NCI-H2081 (cell line): ENCODE measurements at regions not wholly inside any gene's neighbourhood (a gene's known extent, or its start where the extent isn't known, plus 50 kb on each side); places are given as distances from the start of the nearest gene placed in this dataset.
"Not testable (repeated sequence)": the region's sequence is repeated elsewhere in the genome, so short reads cannot be mapped to it uniquely, and the experiment has no call there.

Source experiments
- DNase-seq, 2 experiments: peaks; one replicate each; lab custom pipeline; 2025; lab: John Stamatoyannopoulos, UW

DNA sequence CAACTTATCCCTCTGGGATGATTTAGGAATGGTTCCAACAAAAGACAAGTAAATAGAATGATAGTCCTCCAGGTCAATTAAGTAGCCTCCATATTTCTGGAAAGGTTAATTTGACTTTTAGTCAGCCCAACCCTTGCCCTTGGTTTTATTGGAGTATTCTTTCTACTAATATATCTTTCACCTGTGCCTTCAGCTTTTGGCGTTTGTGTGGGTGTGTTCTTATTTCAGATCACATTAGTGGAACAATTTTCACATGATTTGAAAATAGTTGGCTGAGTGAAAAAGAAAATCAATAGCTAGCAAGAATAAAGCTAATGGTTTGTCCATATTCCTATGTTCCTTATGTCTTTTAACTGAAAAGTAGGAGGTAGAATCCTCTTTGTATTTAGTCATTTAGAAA is 239.6 kb upstream of the SGK1 start:
- DNase-seq = no peak

DNA sequence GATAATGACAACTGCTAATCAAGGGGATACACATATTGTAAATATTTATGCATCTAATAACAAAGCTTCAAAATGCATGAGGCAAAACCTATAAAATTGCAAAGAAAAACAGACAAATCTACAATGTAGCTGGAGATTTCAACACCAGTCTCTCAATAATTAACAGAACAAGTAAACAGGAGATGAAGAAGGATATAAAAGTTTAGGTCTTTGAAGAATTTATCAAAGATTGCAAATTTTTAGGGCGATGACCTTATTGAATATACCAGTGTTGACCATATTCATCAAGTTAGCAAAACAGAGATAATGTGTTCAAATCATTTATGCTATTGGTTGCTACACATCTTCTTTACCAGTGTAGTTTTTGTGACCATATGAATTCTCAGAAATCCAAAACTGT is 237.8 kb upstream of the SGK1 start:
- no peak for DNase-seq

DNA sequence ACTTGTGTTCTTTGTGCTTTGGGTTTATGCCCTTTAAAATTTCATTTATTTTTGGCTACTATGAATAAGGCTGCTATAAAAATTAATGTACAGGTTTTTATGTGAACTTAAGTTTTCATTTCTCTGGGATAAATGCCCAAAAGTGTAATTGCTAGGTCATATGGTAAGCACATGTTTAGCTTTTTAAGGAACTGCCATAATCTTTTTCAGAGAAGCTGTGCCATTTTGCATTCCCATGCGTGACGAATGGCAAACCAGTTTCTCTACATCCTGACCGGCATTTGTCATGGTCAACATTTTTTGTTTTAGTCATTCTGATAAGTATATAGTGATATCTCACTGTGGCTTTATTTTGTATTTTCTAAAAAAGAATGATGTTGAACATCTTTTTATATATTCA is 236.0 kb upstream of the SGK1 start:
- no peak for DNase-seq

DNA sequence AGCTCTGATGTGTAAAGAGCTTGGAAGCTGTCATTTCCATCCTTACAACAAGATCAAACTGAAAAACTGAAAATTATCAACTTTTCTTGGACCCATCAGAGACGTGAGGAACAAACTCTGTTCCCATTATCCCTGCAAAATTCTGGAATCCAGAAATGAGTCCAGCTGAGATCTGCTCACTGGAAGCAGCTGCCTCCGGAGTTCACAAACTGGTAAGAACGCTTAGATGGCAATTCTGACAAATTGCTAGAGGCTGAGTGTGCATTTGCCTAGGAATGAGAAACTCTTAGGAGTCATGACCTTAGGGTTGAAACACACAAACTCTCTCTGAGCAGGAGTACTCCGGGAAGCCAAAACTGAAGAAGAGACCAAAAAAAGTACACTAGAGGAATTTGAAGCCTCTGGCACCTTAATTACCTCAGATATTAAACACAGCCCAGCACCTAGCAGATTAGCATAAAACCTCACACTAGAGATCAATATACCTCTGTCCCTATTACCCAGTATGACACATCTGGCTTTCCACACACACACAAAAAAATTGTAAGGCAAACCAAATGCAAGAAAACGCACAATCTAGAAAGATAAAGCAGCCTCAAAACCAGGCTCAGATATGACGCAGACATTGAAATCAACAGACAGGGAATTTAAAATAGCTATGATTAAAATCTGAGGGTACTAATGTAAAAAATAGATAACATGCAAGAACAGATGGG is 233.5 kb upstream of the SGK1 start:
- DNase-seq = no peak

DNA sequence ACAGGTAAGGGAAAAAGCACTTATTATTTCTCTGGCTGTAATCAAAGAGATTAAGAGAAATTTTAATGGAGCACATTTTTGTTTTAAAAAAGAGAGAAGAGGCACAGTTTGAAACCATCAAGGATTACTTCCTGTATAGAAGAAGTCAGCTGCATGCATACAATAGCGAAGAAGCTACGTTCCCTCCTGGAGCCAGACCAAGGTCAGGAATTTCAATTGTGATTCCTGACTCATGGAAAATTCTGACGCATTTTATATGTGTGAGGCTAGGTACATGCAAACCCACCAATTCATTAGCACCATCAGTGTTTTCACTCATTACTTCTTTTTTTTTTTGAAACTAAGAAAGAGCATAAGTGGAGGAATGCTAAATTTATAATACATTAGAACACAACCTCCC is 232.7 kb upstream of the SGK1 start:
- no peak for DNase-seq

- no peak for DNase-seq
Measured at GRCh38 chr6:134549854-134550253, 231.9 kb upstream of the SGK1 start.

- DNase-seq = no peak
Measured at GRCh38 chr6:134546962-134547645, 229.2 kb upstream of the SGK1 start.

- no peak for DNase-seq
Measured at GRCh38 chr6:134544737-134545136, 226.8 kb upstream of the SGK1 start.

DNA sequence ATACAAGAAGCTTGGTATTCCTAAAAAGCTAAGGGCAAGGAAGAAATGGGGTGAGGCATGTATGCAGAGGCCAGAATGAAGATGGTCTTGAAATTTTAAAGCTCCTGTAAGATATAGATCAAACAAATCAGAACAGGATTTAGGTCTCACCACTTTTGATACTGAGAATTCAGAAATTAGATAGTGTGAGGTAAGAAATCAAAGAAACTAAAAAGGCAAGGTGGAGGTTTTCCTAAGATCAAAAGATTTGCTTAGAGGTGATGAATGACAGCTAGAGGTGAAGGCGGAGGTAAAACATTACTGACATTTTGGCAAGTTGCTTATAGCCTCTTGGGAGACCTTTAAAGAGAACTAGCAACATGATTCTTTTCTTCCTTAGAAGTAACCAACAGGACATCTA is 225.2 kb upstream of the SGK1 start:
- no peak for DNase-seq

DNA sequence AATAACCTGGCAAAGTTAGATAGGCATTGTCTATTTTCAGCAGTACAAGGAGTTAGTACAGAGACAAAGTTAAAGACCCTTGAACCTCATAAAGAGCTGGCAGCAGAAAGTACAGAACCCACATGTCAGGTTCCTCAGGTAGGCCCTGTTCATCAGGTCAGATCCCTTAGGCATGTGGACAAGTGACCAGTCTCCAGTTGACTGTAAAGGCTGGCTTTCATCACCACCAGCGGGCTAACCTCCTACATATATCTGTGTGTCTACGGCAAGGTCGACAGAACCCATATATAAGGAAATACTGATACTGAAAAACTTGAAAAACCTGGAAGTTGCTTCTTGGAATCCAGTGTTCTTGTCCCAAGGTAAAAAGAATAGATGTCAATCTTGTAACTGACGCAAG is 223.1 kb upstream of the SGK1 start:
- no peak for DNase-seq

DNA sequence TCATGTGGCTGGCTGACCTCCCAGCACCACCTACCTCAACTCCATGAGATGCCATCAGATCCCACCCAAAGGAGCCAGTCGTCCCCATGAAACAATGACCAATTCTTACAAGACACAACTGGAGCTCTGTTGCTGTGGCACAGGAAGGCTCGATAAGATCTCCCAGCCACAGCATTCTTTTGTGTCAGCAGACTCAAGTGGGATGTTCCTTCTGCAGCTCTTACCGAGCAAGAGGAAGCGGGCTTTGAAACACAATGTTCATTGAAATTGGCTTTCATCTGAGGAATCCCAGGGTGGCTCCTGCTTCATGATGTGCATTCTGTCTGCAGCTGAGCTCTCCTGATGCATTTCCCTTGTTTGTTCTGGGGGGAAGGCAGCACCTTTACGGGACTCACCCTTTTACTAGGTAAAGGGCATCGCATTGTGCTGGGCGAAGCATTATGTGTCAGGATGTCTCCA is 222.0 kb upstream of the SGK1 start:
- DNase-seq = no peak

GRCh38 chr6:134537765-134538164 is 219.9 kb upstream of the SGK1 start:
- not testable (repeated sequence) for DNase-seq

DNA sequence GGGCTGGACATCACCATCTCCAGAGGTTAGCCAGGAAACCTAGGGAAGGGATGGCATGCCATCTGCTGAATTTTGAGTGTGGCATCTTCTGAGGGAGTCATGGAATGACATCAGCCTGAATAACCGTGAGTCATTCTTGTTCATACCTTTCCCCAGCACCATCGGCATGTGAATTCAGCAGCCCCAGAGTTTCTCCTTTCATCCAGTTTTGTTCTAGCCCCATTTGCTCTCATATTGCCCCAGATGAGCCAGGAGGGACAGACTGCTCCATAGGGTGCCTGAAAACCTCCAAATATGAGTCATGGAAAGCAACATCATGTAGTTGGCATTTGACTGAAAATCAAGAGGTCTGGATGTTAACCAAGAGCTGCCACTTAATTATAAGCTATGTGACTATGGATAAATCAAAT is 219.2 kb upstream of the SGK1 start:
- no peak for DNase-seq

- DNase-seq = no peak
Measured at GRCh38 chr6:134535831-134536230, 217.9 kb upstream of the SGK1 start.

GRCh38 chr6:134534708-134535149 is 216.8 kb upstream of the SGK1 start:
- DNase-seq = no peak

- no peak for DNase-seq
Measured at GRCh38 chr6:134533991-134534390, 216.1 kb upstream of the SGK1 start.

DNA sequence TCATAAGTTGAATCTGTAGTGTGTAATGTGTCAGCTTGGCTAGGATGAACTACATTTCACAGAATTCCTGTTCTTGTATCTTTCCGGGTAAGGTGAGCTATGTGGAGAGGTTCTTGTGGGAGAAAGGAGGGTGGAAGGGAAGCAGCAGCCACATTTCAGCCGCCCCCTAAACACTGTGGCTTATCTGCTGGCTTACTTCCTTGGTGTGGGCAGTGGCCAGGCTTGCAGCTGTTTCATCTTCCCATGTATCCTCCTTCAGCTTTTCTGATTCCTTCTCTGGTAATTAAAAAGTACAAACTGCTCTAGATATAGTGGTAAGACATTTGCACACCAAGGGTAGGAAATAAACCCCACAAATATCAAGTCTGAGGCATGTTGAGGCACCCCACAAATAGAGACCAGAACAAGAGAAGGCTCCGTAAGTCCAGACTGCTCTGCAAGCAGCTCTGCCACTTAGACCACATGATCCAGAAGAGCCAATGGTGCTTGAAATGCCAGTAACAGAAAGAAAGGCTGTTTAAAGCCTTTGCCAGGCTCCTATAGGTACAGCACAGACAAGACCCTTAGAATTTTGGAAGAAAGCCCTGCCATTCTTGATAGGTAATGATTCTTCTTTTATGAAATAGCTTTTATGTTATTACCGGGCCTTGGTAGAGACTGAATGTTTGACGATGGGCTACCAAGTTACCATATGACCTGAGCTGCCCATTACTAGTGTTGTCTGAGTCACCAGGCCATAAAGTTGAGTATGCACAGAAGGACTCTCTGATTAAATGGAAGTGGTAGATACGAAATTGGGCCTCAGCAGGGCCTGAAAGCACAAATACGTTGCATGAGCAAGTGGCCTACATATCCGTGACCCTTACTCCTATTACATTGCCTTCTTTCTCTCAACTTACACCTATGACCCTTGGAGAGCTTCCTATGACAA is 215.0 kb upstream of the SGK1 start:
- DNase-seq = no peak

GRCh38 chr6:134531611-134532010 is 213.7 kb upstream of the SGK1 start:
- DNase-seq = no peak

DNA sequence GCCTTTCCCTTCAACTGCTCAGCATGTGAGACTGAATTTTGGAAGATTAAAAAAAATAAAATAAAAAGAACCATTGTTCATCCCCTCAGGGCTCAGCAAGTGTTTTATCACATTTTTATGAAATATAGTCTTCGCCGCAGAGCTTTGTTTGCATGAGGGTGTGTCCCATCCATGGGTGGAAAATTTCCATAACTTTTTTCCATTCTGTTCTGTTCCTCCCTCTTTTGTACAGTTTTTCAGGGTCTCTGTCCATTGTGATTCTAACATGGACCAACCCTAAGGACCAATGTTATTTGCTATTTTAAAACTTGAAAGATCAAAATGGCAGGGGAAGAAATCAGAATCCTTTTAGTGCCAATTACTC is 213.3 kb upstream of the SGK1 start:
- DNase-seq = no peak

DNA sequence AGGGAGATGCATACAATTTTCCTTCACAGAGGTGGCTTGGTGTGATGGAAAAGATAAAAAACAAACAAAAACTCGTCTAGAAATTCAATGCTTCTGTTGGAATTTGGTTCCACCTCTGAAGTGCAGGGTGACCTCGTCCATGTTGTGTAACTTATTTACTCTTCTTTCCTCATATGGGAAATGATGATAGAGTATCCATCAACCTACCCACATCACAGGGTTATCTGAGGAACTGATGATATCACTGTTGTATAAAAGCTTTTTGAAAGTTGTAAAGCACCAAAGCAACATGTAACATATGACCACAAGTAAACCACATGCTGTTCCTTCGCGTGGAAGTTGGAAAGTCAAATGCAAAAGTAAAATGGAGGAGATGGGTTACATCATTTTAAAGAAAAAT is 212.0 kb upstream of the SGK1 start:
- DNase-seq = no peak

- no peak for DNase-seq
Measured at GRCh38 chr6:134529305-134529704, 211.4 kb upstream of the SGK1 start.

DNA sequence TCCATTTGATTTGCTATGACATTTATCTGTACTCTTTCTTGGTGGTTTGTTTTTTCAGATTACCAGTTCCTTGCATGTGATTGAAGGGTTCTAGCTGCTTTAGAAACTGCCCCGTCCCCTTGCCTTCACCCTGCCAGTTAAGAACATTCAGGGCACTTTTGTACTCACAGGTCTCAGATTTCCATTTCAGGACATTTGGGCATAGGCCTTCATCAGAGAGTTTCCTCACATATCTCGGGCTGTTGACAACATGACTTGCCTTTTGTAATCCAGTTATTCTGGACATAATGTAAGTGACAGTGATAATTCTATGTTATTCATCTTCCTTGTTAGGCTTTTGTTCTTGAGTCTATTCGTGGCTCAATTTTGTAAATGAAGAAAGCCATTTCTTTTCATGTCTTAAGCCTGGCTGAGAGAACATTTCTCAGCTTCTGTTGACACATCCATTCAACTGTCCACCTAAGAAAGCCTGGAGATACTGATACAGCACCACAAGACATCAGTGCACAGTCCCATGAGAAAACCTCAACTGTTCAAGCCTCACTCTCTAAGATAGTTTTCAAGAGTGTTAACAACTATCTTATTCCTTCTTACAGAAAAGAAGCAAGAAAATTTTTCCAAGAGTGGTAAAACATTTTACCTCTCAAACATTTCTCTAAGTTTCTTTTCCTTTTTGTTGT is 209.3 kb upstream of the SGK1 start:
- no peak for DNase-seq
